ENCODE measurements at regions not wholly inside any gene's neighbourhood (a gene's known extent, or its start where the extent isn't known, plus 50 kb on each side); places are given as distances from the start of the nearest gene placed in this dataset.
A peak's percentile ranks its signal among the peaks of the same experiment; 100 is the strongest.

- H3K36me3 ChIP-seq (ENCODE audit: control insufficient read depth in 1 of 2, insufficient read depth in 2 of 2, low read depth in 1 of 2, low read length in 2 of 2) = no peaks in the 10 kb centered on the region
- H3K4me1 ChIP-seq (ENCODE audit: control insufficient read depth, insufficient read depth, low read depth, low read length) = no peaks in the 10 kb centered on the region
- H3K9me3 ChIP-seq (ENCODE audit: control insufficient read depth, low read length) = no peaks in the 10 kb centered on the region
- H3K4ac ChIP-seq (ENCODE audit: low read depth in 1 of 2, low read length in 2 of 2) = no peak overlapping the region
- H2BK12ac ChIP-seq (ENCODE audit: low read length in 2 of 2) = no peak overlapping the region
- H2BK5ac ChIP-seq (ENCODE audit: low read depth, low read length, poor library complexity, severe bottlenecking) = no peak overlapping the region
- no peak overlapping the region for H3K4me2 ChIP-seq (ENCODE audit: low read length, poor library complexity, severe bottlenecking)
- no peaks in the 10 kb centered on the region for H3K79me1 ChIP-seq (replicated peaks; ENCODE audit: low read length, poor library complexity, severe bottlenecking)
- no peak overlapping the region for H2BK120ac ChIP-seq (ENCODE audit: low read depth, low read length)
- no peak for DNase-seq
- no peak overlapping the region for H3K27ac ChIP-seq (ENCODE audit: low read length, poor library complexity, severe bottlenecking)
- no peak overlapping the region for H2BK15ac ChIP-seq (ENCODE audit: low read depth, poor library complexity, severe bottlenecking)
- no peak overlapping the region for H3K18ac ChIP-seq (ENCODE audit: low read depth in 1 of 2, low read length in 2 of 2)
- H3K27me3 ChIP-seq (ENCODE audit: control insufficient read depth in 1 of 2, insufficient read depth in 1 of 2, low read length in 2 of 2) = peaks cover 0 to 9% of the 10 kb centered on the region in 2 experiments
- no peak overlapping the region for H3K23ac ChIP-seq (ENCODE audit: low read length in 2 of 2)
- no peak overlapping the region for H2AK5ac ChIP-seq (ENCODE audit: low read length, severe bottlenecking)
- H4K91ac ChIP-seq (ENCODE audit: low read length) = no peak overlapping the region
- no peak overlapping the region for H2AFZ ChIP-seq (ENCODE audit: low read depth, low read length)
- H3K9ac ChIP-seq (ENCODE audit: low read length) = no peak overlapping the region
- no peak overlapping the region for H3K14ac ChIP-seq (ENCODE audit: low read length in 2 of 2)
- no peak overlapping the region for H3K4me3 ChIP-seq (ENCODE audit: insufficient read depth in 1 of 2, low read depth in 1 of 2, low read length in 2 of 2)
- H4K8ac ChIP-seq (ENCODE audit: low read length) = no peak overlapping the region
These were observed 198.7 kb downstream of the ANAPC1 start for GRCh38 chr2:111685342-111685741.

- H3K9ac ChIP-seq (ENCODE audit: low read length) = no peak overlapping the region
- H3K4me2 ChIP-seq (ENCODE audit: low read length, poor library complexity, severe bottlenecking) = no peak overlapping the region
- no peak overlapping the region for H2AK5ac ChIP-seq (ENCODE audit: low read length, severe bottlenecking)
- no peak overlapping the region for H3K4ac ChIP-seq (ENCODE audit: low read depth in 1 of 2, low read length in 2 of 2)
- DNase-seq = no peak
- peaks cover 0 to 4% of the 10 kb centered on the region in 2 experiments for H3K27me3 ChIP-seq (ENCODE audit: control insufficient read depth in 1 of 2, insufficient read depth in 1 of 2, low read length in 2 of 2)
- H3K36me3 ChIP-seq (ENCODE audit: control insufficient read depth in 1 of 2, insufficient read depth in 2 of 2, low read depth in 1 of 2, low read length in 2 of 2) = no peaks in the 10 kb centered on the region
- H3K14ac ChIP-seq (ENCODE audit: low read length in 2 of 2) = no peak overlapping the region
- H3K4me3 ChIP-seq (ENCODE audit: insufficient read depth in 1 of 2, low read depth in 1 of 2, low read length in 2 of 2) = no peak overlapping the region
- H3K9me3 ChIP-seq (ENCODE audit: control insufficient read depth, low read length) = no peaks in the 10 kb centered on the region
- H3K23ac ChIP-seq (ENCODE audit: low read length in 2 of 2) = no peak overlapping the region
- no peak overlapping the region for H2BK12ac ChIP-seq (ENCODE audit: low read length in 2 of 2)
- H4K8ac ChIP-seq (ENCODE audit: low read length) = no peak overlapping the region
- H4K91ac ChIP-seq (ENCODE audit: low read length) = no peak overlapping the region
- no peak overlapping the region for H2AFZ ChIP-seq (ENCODE audit: low read depth, low read length)
- H3K4me1 ChIP-seq (ENCODE audit: control insufficient read depth, insufficient read depth, low read depth, low read length) = no peaks in the 10 kb centered on the region
- no peak overlapping the region for H2BK15ac ChIP-seq (ENCODE audit: low read depth, poor library complexity, severe bottlenecking)
- H3K18ac ChIP-seq (ENCODE audit: low read depth in 1 of 2, low read length in 2 of 2) = no peak overlapping the region
- no peak overlapping the region for H2BK5ac ChIP-seq (ENCODE audit: low read depth, low read length, poor library complexity, severe bottlenecking)
- no peaks in the 10 kb centered on the region for H3K79me1 ChIP-seq (replicated peaks; ENCODE audit: low read length, poor library complexity, severe bottlenecking)
- H3K27ac ChIP-seq (ENCODE audit: low read length, poor library complexity, severe bottlenecking) = no peak overlapping the region
- WGBS = 93% methylated on average over 4 of the region's 4 CpGs
- no peak overlapping the region for H2BK120ac ChIP-seq (ENCODE audit: low read depth, low read length)
These were observed 197.0 kb downstream of the ANAPC1 start for GRCh38 chr2:111686994-111687393.

DNA sequence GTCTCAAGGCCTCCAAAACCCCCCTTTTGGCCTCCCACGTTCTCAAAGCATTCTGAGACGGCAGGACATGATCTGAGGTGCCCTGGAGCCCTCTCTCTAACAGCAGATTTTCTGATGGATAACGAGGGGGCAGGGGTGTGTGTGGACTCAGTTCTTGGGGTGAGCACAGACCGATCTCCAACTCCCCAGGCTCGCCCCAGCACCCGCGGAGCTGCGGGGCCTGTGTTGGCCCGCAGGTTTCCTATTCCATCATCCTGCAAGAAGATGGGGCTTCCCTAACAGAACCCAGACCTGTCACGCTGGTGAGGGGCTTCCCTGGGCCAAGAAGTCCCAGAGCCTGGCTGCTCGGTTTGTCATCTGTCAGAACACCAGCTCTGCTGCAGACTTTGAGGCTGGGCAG is 196.1 kb downstream of the ANAPC1 start:
- DNase-seq = no peak
- no peak overlapping the region for H2BK12ac ChIP-seq (ENCODE audit: low read length in 2 of 2)
- no peaks in the 10 kb centered on the region for H3K9me3 ChIP-seq (ENCODE audit: control insufficient read depth, low read length)
- no peak overlapping the region for H3K4me3 ChIP-seq (ENCODE audit: insufficient read depth in 1 of 2, low read depth in 1 of 2, low read length in 2 of 2)
- no peak overlapping the region for H2AFZ ChIP-seq (ENCODE audit: low read depth, low read length)
- no peaks in the 10 kb centered on the region for H3K36me3 ChIP-seq (ENCODE audit: control insufficient read depth in 1 of 2, insufficient read depth in 2 of 2, low read depth in 1 of 2, low read length in 2 of 2)
- H3K27ac ChIP-seq (ENCODE audit: low read length, poor library complexity, severe bottlenecking) = no peak overlapping the region
- no peak overlapping the region for H3K4ac ChIP-seq (ENCODE audit: low read depth in 1 of 2, low read length in 2 of 2)
- H3K4me1 ChIP-seq (ENCODE audit: control insufficient read depth, insufficient read depth, low read depth, low read length) = no peaks in the 10 kb centered on the region
- no peak overlapping the region for H4K8ac ChIP-seq (ENCODE audit: low read length)
- H3K27me3 ChIP-seq (ENCODE audit: control insufficient read depth in 1 of 2, insufficient read depth in 1 of 2, low read length in 2 of 2) = peaks cover 0 to 4% of the 10 kb centered on the region in 2 experiments
- H4K91ac ChIP-seq (ENCODE audit: low read length) = no peak overlapping the region
- H3K9ac ChIP-seq (ENCODE audit: low read length) = no peak overlapping the region
- H3K14ac ChIP-seq (ENCODE audit: low read length in 2 of 2) = no peak overlapping the region
- peak overlapping the region; percentile 39 for H2AK5ac ChIP-seq (ENCODE audit: low read length, severe bottlenecking)
- no peak overlapping the region for H3K23ac ChIP-seq (ENCODE audit: low read length in 2 of 2)
- WGBS = 86% methylated on average over 11 of the region's 11 CpGs
- no peaks in the 10 kb centered on the region for H3K79me1 ChIP-seq (replicated peaks; ENCODE audit: low read length, poor library complexity, severe bottlenecking)
- H2BK5ac ChIP-seq (ENCODE audit: low read depth, low read length, poor library complexity, severe bottlenecking) = no peak overlapping the region
- no peak overlapping the region for H2BK120ac ChIP-seq (ENCODE audit: low read depth, low read length)
- no peak overlapping the region for H2BK15ac ChIP-seq (ENCODE audit: low read depth, poor library complexity, severe bottlenecking)
- H3K18ac ChIP-seq (ENCODE audit: low read depth in 1 of 2, low read length in 2 of 2) = no peak overlapping the region
- no peak overlapping the region for H3K4me2 ChIP-seq (ENCODE audit: low read length, poor library complexity, severe bottlenecking)

DNA sequence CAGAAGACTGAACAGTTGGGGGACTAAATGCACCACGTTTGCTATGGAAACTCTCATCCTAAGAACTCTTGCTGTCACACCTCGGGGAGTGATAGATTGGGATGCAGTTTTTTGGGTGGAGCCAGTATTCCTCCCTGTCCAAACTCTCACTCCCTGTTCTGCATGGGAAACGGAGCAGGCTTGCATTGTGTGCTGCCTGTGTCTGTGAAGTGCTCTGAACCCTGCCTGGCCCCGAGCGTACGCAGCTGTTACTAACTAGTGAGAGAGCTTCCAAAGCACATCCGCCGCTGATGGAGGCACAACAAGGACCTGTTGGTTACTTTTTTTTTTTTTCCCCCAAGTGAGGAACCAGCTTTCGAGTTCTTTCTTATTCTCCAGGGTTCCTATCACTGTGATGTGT is 195.5 kb downstream of the ANAPC1 start:
- Histone ChIP-seq H3K23ac (ENCODE audit: low read length in 2 of 2) (no peak overlapping the region), H4K8ac (ENCODE audit: low read length) (no peak overlapping the region), H2BK5ac (ENCODE audit: low read depth, low read length, poor library complexity, severe bottlenecking) (no peak overlapping the region), H2BK15ac (ENCODE audit: low read depth, poor library complexity, severe bottlenecking) (peak overlapping the region; percentile 4), H3K14ac (ENCODE audit: low read length in 2 of 2) (no peak overlapping the region), H2BK12ac (ENCODE audit: low read length in 2 of 2) (no peak overlapping the region), H3K4me2 (ENCODE audit: low read length, poor library complexity, severe bottlenecking) (no peak overlapping the region), H3K18ac (ENCODE audit: low read depth in 1 of 2, low read length in 2 of 2) (no peak overlapping the region), H3K36me3 (ENCODE audit: control insufficient read depth in 1 of 2, insufficient read depth in 2 of 2, low read depth in 1 of 2, low read length in 2 of 2) (no peaks in the 10 kb centered on the region), H3K27ac (ENCODE audit: low read length, poor library complexity, severe bottlenecking) (no peak overlapping the region), H2AFZ (ENCODE audit: low read depth, low read length) (no peak overlapping the region), H3K9ac (ENCODE audit: low read length) (no peak overlapping the region), H3K9me3 (ENCODE audit: control insufficient read depth, low read length) (no peaks in the 10 kb centered on the region), H4K91ac (ENCODE audit: low read length) (no peak overlapping the region), H3K4me1 (ENCODE audit: control insufficient read depth, insufficient read depth, low read depth, low read length) (no peaks in the 10 kb centered on the region), H3K4ac (ENCODE audit: low read depth in 1 of 2, low read length in 2 of 2) (no peak overlapping the region), H2BK120ac (ENCODE audit: low read depth, low read length) (no peak overlapping the region), H2AK5ac (ENCODE audit: low read length, severe bottlenecking) (no peak overlapping the region), H3K79me1 (replicated peaks; ENCODE audit: low read length, poor library complexity, severe bottlenecking) (no peaks in the 10 kb centered on the region), H3K4me3 (ENCODE audit: insufficient read depth in 1 of 2, low read depth in 1 of 2, low read length in 2 of 2) (no peak overlapping the region), H3K27me3 (ENCODE audit: control insufficient read depth in 1 of 2, insufficient read depth in 1 of 2, low read length in 2 of 2) (peaks cover 0 to 4% of the 10 kb centered on the region in 2 experiments)
- WGBS = 80% methylated on average over 6 of the region's 9 CpGs
- no peak for DNase-seq

Data from mesenchymal stem cell (in vitro differentiated cells and primary cell).